ENCODE measurements at regions not wholly inside any gene's neighbourhood (a gene's known extent, or its start where the extent isn't known, plus 50 kb on each side); places are given as distances from the start of the nearest gene placed in this dataset.

DNA sequence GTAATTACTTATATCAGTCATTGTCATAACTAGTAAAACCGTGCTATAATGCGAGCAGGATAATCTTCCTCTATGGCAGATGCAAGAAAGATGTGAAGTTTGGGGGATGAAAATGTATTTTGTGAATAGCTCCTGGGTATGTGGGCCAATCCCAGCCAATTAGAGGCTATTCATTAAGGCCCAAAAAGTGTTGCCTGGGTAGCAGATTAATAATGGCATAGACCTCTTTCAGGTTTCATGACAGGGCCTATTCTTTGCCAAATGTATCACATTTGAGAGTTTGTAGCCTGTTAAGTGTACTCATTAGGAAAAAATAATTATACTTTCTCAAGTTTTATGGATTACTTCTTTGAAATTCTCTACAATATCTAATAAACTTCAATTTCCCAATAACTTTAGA lies 199.2 kb upstream of the POU3F2 start:
- no peak for DNase-seq (ENCODE audit: low read depth)

GRCh38 chr6:98636941-98637340 lies 197.4 kb upstream of the POU3F2 start:
- no peak for DNase-seq (ENCODE audit: low read depth)

DNA sequence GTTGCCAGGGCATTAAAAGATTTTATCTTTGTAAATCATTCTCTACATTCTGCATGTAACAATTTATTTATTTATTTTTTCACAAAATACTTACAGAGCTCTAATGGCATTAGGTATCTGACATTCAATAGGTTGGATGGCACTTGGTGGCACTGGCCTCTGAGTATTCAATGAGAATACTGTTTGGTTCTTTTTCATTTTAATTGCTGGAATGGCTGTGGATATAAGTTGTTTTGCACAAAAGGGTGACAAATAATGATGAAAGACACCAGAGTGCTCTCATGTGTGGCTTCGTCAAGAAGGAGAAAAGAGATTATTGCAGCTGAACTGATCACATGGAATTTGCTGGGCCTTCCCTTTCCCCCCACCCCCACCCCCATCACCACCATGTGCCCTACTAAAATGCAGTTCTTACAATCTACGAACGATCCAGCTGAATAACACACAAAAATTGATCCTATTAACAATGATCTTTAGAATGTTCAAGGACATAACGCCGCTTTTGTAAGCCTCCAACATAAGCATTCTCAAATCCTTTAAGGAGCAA lies 195.2 kb upstream of the POU3F2 start:
- no peak for DNase-seq (ENCODE audit: low read depth)

GRCh38 chr6:98640366-98640765 lies 194.0 kb upstream of the POU3F2 start:
- no peak for DNase-seq (ENCODE audit: low read depth)

- no peak for DNase-seq (ENCODE audit: low read depth)
Observed at GRCh38 chr6:98641949-98642719, 192.2 kb upstream of the POU3F2 start.

GRCh38 chr6:98644063-98644462 lies 190.3 kb upstream of the POU3F2 start:
- DNase-seq (ENCODE audit: low read depth) = no peak

DNA sequence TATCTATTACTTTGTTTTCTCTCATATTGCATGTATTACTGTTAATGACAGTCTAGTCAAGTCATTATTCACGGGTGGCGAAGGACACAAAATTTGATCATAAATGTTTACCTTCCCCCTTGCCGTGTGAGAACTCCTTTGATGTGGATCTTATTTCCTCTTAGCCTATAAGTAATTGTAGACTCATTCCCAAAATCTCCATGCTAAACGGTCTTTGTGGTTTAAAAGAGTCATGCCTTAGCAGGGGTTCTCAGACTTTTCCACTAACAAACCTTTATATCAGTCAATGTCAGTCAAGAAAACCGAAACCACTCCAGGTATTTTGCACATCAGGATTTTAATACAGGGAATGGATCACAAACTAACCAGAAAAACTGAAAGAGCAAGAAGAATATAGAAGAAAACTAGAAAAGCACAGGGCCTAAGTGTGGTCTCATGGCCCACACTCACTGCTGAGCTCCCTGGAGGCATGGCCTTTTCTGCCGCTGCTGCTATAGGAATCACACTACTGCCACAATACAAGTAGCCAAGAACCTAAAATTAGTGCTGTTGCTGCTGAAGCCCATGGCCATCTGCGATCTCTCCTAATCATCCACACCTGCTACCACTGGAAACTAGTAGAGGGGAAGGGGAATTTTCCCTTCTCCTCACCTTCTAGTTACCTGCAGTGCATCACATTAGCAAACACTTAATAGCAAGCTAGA lies 186.0 kb upstream of the POU3F2 start:
- no peak for DNase-seq (ENCODE audit: low read depth)

DNA sequence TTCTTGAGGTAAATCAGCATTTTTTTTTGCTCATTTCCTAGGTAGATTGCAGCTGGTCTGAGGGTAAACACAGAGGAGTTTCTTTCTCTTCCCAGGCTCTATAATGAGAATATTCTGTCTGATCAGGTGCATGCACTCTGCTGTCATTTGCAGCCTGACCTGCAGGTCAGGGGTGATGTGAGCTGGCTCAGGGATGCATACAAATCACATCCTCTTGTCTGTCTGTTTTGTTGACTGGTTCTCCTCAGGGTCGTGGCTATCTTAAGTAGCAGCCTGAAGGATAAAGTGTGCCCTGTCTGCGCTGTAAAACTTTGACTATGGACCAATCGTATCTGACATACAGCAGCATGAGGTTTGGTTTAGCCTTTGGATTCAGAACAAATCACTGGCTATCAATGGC lies 183.4 kb upstream of the POU3F2 start:
- DNase-seq (ENCODE audit: low read depth) = no peak

GRCh38 chr6:98653179-98653578 lies 181.2 kb upstream of the POU3F2 start:
- DNase-seq (ENCODE audit: low read depth) = no peak

GRCh38 chr6:98657764-98658163 lies 176.6 kb upstream of the POU3F2 start:
- DNase-seq (ENCODE audit: low read depth) = no peak

- DNase-seq (ENCODE audit: low read depth) = no peak
Observed at GRCh38 chr6:98669371-98669770, 165.0 kb upstream of the POU3F2 start.

- no peak for DNase-seq (ENCODE audit: low read depth)
Observed at GRCh38 chr6:98670045-98670746, 164.2 kb upstream of the POU3F2 start.

DNA sequence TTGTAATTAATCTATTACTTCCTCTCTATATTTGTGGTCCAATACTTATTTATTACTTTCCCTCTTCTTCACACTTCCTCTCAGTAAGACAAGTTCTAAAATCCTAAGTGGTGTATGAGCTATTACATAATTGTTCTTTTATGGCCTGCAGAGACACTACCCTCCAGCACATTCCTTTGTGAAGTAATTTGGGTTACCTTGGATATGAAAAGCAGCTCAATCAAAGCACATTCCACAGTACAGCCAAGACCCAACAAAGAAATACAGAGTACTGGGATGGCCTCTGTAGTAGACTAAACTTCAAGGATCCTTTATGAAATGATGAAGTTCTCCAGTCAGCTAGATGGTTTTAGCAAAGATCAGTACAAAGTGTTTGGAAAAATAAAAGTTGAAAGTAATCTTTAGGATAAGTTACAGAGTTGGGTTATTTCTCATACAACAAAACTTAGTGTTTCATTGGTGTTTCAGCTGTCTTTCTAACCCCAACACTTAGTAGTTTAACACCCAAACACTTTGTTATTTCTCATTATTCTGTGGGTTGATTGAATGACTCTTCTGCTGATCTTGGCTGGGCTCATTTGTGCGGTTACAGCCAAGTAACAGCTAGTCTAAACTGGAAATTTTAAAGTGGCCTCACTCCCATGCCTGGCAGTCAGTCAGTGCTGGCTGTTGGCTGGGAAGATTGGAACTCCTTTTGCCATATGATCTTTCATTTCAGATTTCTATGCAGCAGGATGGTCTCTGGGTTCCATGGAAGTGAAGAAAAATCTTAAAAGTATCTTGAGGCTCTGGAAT lies 161.5 kb upstream of the POU3F2 start:
- no peak for DNase-seq (ENCODE audit: low read depth)

- DNase-seq (ENCODE audit: low read depth) = no peak
Observed at GRCh38 chr6:98678481-98678880, 155.9 kb upstream of the POU3F2 start.

GRCh38 chr6:98686008-98686601 lies 148.3 kb upstream of the POU3F2 start:
- no peak for DNase-seq (ENCODE audit: low read depth)

GRCh38 chr6:98687752-98688151 lies 146.6 kb upstream of the POU3F2 start:
- no peak for DNase-seq (ENCODE audit: low read depth)

GRCh38 chr6:98695091-98695801 lies 139.1 kb upstream of the POU3F2 start:
- DNase-seq (ENCODE audit: low read depth) = no peak

DNA sequence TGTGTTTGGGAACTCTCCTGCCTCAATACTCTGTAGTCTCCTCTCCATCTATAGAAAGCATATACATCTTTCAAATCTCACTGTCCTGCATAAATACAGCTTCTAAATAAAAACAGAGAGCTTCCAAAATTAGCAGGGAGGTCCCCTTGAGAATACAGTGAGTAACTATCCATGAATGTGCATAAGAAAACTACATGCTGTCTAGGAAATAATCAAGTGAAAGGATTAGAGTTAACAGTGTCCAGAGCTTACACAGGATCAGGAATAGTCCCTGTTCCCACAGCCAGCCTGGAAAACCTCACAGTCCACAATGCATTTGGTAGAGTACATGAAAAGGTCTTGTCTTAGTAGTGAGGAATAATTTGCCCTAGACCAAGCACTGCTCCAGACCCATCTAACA lies 123.0 kb upstream of the POU3F2 start:
- no peak for DNase-seq (ENCODE audit: low read depth)

- DNase-seq (ENCODE audit: low read depth) = no peak
Observed at GRCh38 chr6:98716341-98716740, 118.0 kb upstream of the POU3F2 start.

DNA sequence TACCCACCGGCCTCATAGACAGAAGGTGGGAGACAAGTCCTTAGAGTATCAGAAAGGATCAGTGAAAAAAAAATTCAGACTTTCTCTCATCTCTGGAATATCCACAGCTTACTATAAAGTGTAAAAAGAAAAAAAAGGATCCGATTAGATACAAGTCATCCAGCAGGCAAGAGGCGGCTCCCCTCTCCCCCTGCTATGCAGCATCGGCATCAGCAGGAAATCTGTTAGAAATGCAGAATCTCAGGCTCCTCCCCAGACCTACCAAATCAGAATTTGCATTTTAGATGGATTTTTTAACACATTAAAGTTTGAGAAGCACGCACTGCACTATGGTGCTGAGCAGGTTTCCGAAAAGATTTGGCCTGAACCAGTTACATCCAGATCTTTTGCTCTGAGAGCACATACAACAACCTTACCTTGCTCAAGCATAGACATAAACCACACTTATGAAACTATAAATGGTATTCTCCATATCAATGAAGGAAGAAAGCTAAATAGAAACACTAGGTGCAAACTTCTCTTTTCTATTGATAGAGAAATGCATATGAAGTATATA lies 117.0 kb upstream of the POU3F2 start:
- DNase-seq (ENCODE audit: low read depth) = no peak

GRCh38 chr6:98717988-98718387 lies 116.4 kb upstream of the POU3F2 start:
- DNase-seq (ENCODE audit: low read depth) = no peak

Data from non-pigmented ciliary epithelial cell (primary cell).